HG02759 (cell line): ENCODE measurements at regions not wholly inside any gene's neighbourhood (a gene's known extent, or its start where the extent isn't known, plus 50 kb on each side); places are given as distances from the start of the nearest gene placed in this dataset.
"Not testable (repeated sequence)": the region's sequence is repeated elsewhere in the genome, so short reads cannot be mapped to it uniquely, and the experiment has no call there.

Source experiments
- ATAC-seq: cut with Tn5 transposase; IDR thresholded peaks from one replicate; pipeline ENCODE4 v1.9.1; 2021; ENCODE audit warnings: mild to moderate bottlenecking, moderate library complexity; ENCODE audit not compliant: unreplicated experiment

DNA sequence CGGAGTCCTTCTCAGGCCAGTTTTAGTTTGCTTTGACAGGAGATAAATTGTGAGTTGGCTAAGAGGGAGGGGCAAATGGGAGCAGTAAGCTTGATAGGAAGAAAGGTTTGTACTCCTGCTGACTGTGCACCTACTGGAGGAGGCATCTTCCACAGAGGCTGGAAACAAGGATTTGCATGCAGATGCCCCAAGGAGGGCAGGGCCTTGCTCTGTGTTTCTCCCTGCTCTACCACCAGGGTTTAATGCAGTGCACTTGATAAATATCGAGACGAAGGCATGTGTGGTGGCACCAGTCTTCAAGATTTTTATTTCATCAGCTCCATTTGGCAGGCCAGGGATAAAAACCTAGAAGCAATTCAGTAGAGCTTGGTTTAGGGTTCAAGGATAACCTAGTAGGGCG lies 210.5 kb upstream of the C16orf82 start:
- no peak for ATAC-seq

DNA sequence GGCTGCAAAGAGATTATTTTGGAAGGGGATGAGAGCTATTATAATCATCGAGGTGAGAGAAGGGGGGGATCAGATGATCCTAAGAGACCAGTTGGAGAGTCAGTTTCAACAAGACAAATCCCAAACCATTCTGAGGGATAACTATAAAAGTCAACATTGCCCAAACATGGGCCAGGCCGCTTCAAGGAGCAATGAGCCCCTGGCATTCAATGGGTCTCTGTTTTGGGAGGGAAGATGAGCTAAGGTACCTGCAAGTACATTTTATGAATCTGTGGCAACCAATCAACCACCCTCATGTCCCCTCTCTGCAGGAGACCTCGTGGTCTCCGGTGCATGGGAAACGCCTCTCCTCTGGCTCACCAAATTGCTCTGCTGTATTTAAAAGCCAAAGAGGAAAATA lies 209.9 kb upstream of the C16orf82 start:
- no peak for ATAC-seq

DNA sequence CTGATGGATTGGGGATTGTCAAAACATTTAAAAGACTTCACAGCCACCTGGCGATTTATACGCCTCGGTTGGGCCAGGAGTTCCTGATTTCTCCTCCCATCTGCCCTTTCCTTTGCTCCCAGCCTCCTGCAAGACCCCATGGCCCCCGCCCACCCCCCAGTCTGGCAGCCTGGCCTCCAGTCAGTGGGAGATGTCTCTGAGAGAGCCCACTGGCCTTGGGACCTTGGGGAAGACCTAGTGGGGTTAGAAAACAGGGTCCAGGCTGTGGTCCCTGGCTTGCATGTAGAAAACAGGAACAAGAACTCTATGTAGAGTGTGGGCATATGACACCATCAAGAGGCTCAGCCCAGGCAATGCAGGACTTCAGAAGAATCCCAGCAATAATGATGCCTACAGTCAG lies 209.4 kb upstream of the C16orf82 start:
- ATAC-seq: no peak

DNA sequence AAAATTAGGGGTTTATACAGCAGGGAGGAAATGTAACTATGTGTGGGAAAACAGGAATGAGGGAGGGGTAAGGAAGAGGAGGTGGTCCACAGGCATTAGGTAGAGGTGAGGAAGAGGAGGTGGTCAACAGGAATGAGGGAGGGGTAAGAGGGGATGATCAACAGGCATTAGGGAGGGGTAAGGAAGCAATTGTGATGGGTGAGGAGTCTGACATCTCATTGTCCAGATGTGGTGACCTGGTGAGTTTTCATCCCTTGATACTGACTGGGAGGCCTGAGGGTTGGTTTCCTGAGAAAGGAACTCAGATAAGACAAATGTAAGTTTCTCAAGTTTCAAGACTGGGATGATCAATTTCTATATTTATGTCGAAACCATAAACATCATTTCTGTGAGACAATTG lies 206.2 kb upstream of the C16orf82 start:
- no peak for ATAC-seq

DNA sequence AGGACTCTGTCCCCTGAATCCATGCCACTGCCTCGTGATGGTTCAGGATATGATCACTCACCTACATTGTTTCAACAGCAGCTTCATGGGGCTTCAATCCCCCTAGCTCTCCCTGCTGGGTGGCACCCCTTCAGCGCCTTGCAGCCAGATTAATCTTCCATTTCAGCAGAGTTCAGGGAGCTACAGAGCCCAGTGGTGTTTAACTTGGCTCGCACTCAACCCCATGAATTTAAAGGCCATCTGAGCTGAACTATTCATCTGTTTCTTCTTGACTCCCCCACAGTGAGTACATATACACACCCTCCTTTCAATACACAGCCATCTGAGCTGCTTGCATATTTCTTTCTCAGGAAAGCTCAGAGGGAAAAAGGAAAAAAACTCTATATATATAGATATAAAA lies 202.8 kb upstream of the C16orf82 start:
- no peak for ATAC-seq

DNA sequence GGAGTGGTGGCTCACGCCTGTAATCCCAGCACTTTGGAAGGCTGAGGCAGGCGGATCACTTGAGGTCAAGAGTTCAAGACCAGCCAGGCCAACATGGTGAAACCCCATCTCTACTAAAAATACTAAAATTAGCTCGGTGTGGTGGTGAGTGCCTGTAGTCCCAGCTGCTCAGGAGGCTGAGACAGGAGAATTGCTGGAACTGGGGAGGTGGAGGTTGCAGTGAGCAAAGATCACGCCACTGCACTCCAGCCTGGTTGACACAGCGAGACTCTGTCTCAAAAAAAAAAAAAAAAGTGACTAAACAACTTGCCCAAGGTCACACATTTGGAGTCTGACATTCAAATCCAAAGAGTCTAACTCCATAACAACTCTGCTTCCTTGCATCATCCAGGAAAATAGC lies 192.4 kb upstream of the C16orf82 start:
- not testable (repeated sequence) for ATAC-seq

DNA sequence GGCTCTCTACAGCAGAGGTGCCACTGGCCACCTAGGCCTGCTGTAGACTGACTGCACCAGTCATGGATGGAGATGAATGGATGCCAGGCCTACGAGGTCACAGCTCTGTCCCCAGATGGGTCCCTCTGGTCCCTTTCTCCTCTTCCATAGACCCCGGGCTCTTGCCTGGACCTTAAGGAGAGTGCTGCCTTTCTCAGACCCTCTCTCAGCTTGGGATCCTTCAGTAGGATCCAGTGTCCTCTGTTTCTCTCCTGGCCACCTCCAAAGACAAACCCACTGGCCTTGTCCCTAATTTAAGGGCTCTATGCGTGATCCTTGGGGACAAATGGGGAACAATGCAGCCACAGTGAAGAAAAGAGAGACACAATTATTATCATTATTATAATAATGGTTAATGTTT lies 189.3 kb upstream of the C16orf82 start:
- no peak for ATAC-seq

DNA sequence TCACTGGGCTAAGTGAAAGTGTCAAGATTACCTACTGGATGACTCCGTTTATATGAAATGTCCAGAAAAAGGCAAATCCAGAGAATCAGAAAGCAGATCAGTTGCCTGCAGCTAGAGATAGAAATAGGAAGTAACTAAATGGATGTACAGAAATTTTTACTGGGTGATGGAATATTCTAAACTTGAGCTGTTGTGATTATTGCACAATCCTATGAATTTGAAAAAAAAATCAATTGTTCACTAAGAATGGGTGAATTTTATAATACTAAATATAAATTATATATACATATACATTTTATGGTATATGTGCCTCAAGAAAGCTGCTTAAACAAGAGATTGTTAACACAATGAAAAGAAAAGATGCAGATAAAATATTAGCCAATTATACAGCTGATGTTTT lies 181.1 kb upstream of the C16orf82 start:
- ATAC-seq: no peak

DNA sequence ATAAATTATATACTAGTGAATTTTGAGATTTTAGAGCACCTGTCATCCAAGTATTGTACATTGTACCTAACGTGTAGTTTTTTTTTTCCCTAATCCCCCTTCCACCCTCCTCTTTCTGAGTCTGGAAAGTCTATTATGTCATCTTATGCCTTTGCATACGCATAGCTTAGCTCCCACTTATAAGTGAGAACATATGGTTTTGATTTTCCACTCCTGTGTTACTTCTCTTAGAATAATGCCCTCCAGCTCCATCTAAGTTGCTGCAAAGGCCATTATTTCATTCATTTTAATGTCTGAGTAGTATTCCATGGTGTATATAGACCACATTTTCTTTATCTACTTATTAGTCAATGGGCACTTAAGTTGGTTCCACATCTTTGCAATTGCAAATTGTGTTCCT lies 177.0 kb upstream of the C16orf82 start:
- ATAC-seq: no peak

DNA sequence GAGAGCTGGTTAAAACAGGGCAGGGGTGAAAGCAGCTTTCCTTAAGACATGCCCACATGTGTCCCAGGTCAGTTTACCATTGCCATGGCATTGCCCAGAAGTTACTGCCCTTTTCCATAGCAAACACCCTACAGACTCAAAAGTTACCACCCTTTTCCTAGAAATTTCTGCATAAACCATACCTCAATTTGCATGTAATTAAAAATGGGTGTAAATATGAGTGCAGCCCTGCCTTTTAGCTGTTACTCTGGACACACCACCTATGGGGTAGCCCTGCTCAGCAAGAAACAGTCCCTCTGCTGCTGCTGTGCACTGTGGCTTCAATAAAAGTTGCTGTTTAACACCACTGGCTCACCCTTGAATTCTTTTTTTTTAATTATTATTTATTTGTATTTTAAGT lies 168.5 kb upstream of the C16orf82 start:
- no peak for ATAC-seq

DNA sequence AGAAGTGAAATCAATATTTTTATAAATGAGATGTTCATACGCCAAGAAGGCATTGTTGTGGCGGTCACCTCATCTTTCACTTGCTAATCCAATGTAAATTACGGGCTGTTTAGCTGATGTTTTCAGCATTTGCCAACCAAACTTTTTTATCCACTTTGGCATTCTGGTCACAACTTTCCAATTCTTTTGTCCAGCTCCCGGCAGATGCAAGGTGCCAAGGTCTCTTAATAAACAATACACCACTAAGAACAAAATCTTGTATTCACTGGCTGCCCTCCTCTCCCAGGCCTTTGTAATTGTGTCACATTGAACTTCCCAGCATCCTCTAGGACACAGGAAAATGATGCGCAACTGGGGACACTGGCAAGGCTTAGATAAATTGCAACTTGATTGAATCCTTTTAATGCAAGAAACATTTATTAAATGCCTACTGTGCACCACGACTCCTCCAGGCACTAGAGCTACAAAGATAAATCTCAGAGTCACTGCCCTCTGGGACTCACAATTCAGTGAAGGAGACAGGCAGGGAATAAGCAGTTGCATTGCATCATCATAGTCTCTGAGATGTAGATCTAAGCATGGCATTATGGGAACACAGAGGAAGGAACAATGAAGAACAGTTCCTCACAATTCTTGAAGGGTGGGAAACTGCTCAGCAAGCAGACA lies 165.4 kb upstream of the C16orf82 start:
- ATAC-seq: no peak

DNA sequence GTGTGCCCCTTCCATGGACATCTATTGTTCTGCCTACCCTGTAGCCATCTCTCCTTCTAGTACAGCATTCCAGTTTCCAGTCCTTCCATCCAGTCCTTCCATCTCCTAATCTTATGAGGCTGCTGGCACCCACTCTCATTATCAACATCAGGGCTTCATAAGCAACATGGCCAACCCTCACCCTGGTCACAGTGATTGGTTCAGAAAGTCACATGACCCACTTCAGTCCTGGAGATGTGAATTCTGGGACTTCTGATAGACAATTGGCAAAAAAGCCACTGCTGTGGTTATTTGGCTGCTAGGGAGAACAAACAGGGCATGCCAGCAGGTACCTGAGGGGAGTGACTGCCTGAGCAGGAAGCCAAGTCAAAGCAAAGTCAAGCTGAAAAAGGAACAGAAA lies 164.7 kb upstream of the C16orf82 start:
- ATAC-seq: no peak

DNA sequence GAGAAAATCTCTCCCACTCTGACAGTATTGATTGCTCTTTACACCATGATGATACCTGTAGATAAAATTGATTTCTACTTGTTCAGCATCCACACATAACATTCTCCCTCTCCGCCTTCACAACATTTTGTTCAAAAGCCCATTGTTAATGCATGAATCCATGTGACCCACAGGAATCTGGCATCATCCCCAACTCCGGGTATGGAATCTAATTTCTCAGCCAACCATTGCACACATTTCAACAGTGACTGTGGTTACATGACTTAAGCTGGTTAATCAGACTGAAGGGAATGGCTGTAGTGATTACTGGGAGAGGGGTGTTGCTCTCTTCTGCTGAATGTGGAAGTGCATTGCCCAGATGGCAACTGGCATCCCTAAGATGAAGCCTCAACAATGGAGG lies 161.4 kb upstream of the C16orf82 start:
- no peak for ATAC-seq

DNA sequence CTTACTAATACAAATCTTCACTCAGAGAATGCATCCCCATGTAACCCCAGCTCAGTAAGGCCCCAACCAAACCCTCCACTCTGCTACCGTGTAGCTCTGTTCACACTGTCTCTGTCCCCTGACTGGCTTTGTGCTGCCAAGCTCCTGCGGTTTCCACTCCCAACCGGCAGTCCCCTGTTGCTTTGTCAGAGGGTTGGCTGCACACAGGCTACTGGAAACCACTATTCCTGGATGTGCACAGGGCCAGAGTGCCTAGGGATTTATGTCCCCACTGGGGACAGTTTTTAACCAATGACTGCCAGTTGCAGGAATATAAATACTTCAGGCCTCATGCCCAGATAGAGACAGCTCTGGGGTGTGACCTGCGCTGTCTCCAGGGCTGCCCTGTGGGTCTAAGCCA lies 157.1 kb upstream of the C16orf82 start:
- ATAC-seq: no peak

DNA sequence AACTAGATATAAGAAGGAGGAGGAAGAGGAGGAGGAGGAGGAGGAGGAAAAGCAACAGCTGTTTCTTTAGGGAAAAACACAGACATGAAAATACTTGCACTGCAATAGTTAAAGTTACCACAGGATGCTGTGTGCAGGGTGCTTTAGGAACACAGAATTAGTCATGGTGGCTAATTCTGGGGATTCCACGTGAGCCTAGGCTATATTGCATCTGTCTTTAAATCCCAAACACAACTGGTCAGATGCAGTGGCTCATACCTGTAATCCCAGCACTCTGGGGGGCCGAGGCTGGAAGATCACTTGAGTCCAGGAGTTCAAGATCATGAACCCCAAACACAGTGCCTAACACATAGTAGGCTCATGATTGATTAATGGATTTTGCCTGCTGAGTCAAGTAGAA lies 155.3 kb upstream of the C16orf82 start:
- ATAC-seq: no peak

DNA sequence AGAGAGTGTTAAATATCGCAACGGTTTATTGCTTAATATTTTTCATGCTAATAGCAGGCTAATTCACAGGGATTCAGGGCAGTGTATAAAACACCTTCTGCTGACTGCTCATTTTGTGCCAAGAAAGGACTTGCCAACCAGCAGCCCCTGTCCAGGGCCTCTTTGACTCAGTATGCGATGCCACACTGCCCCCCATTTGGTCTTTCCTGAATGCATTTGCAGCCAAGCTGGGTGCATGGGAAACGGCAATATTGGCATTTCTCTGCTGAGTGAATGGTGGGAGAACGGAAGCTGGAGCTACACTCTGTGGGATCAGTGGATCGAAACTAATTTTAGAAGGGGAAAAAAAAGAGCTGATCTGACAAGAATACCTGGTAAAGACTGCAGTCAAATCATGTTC lies 152.9 kb upstream of the C16orf82 start:
- ATAC-seq: no peak

DNA sequence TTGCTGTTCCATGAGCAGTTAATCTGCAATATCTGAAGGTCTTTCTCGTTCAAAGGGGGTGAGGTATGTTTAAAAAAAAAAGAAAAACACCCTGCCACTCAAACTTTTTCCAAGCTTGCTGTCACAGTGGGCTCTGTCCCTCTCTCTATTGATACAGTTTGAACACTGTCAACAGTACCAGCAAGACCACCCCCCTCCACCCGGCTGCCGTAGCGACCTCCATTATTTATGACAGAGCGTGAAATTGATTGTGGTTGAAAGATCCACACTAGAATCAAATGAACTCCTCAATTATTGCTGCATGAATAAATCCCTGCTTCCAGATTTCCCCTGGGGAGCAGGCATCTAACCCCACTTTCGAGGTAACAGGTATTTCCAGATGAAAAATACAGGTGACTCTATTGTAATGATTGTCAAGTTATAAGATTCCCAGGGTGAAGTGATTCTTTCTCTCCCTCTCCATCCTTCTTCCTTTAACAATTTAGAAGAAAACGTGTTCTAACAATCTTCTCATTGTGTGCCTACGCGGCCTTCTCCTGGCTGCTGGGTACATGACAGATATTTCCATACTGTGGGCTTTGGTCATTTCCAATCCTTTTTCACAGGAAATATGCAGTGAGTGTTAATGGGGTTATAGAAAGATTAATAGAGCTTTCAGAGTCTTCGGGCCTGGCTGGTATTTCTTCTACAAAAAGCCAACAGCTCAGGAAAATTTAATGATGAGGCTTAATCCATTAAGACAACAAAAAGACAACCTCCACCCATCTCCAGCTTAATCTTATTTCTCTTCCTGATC lies 135.7 kb upstream of the C16orf82 start:
- ATAC-seq: no peak

DNA sequence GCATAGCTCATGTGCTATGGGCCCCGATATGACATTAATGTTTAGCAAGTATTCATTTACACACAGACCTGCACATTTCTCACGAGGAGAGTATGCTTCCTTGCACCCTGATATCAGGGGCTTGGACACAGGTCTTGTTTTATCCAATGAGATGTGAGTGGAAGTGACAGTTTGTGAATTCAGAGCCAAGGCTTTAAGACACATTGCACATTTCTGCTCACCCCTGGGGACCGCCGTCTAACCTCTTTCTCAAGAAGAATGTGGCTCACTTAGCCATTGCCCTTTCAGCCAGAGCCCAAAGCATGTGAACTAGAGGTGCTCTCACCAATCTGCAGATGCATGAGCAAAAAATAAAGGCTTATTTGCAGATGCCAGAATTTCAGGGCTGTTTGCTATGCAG lies 116.1 kb upstream of the C16orf82 start:
- no peak for ATAC-seq

DNA sequence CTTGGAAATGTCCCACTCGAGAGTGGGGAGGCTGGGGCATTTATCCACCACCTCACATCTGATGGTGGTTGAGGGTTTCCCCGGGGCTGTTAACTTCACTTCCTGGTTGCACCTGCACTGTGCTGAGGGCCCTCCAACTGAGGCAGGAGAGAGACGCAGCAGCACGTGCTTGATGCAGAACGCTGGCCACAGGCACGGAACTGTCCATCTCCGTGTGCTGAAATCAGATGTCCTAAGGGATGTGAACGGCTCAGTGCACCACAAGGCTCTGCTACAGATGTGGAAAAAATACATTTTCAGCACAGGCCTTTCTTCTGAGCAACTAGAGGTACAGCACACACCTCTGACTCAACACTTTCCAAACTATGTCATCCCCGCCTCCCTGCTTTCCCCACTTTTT lies 114.8 kb upstream of the C16orf82 start:
- ATAC-seq: no peak

DNA sequence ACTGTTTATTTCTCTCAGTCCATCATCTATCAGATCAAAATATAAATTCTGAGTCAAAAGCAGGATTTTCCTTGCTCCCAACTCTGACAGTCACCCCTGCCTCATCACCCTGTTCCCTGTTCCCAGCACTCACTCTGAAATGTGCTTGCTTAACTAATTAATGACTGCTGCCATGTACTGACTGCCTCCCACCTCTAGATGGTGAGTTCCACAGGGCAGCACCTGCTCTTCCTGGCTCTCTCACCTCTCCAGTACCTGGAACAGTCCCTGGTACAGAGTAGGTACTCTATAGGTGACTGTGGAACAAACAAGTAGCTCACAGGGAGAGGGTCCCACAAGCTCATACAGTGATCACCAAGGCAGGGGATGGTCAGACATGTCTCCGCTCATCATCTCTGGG lies 114.3 kb upstream of the C16orf82 start:
- no peak for ATAC-seq

DNA sequence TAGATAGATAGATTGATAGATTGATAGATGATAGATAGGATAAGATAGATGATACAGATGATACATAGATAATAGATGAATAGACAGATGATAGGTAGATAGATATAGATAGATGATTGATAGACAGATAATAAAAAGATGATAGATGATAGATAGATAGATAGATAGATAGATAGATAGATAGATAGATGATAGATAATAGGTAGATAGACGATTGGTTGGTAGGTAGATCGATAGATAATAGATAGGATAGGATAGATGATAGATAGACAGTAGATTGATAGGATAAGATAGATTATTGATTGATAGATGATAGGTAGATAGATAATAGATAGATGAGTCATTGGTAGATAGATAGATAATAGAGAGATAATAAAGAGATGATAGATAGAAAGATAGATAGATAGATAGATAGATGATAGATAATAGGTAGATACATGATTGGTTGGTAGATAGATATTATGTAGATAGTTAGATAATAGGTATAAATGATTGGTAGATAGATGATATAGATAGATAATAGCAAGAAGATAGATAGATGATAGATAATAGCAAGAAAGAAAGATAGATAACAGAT lies 109.4 kb upstream of the C16orf82 start:
- no peak for ATAC-seq

DNA sequence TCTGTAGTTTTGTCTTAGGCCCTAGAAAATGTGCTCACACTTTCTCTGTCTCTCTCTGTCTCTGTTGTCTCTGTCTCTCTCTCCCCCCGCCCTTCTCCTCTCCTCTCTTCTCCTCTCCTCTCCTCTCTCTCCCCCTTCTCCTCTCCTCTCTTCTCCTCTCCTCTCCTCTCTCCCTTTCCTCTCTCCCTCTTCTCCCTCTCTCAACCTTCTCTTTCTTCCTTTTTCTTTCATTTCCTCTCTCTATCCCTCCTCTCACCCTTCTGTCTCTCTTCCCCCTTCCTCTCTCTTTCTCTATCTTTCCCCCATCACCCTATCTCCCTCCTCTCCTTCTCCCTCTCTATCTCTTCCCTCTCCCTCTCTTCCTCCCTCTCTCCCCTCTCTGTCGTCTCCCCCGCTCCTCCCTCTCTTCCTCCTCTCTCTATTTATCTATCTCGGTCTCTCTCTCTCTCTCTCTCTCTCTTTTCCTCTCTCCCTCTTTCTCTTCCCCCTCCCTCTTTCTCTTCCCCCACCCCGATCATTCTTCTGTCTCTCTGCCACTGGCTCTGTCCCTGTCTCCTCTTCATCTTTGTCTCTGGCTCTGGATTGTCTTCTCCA lies 107.2 kb upstream of the C16orf82 start:
- no peak for ATAC-seq
